B cell (primary cell): ENCODE measurements at regions not wholly inside any gene's neighbourhood (a gene's known extent, or its start where the extent isn't known, plus 50 kb on each side); places are given as distances from the start of the nearest gene placed in this dataset.
"Not testable (repeated sequence)": the region's sequence is repeated elsewhere in the genome, so short reads cannot be mapped to it uniquely, and the experiment has no call there.

Source experiments
- ATAC-seq: fragments of 200-7000 bp; cut with Tn5 transposase; one replicate; pipeline ENCODE4 v1.10.0; 2021; ENCODE audit warnings: low read depth, mild to moderate bottlenecking, moderate number of reproducible peaks, moderate library complexity
- CTCF ChIA-PET: fragments of 350-600 bp; sonication (Branson Sonifier 250); formaldehyde crosslinking; loops from one replicate; lab custom pipeline; 2021; ENCODE audit warnings: antibody characterized with exemption, inconsistent platforms; lab: Charles Lee
- POLR2A ChIA-PET: fragments of 350-600 bp; sonication (Branson Sonifier 250); formaldehyde crosslinking; loops from one replicate; lab custom pipeline; 2021; ENCODE audit warnings: antibody characterized with exemption; lab: Charles Lee
- DNase-seq: peaks from one replicate; pipeline ENCODE4 v3.0.0; 2013
- H2AFZ ChIP-seq: 2 replicates; pipeline ENCODE4 v1.6.1; 2012; ENCODE audit warnings: mild to moderate bottlenecking, low read depth, low read length; ENCODE audit not compliant: insufficient read depth, poor library complexity, severe bottlenecking
- H3K27ac ChIP-seq, 2 donors: 1 replicate in 1 of 2; 2 replicates in 1 of 2; pipeline ENCODE4 v1.5.1; 2012 to 2013; ENCODE audit warnings: low read length in 2 of 2, mild to moderate bottlenecking in 2 of 2, moderate library complexity in 1 of 2
- H3K27me3 ChIP-seq, 4 experiments: fragments of 200-600 bp in 1 of 4; sonication (generic) in 1 of 4; replicated peaks in 1 of 4; 1 replicate in 2 of 4; 2 replicates in 2 of 4; pipeline versions ENCODE4 v1.6.1 to v1.7.0; 2013 to 2016; ENCODE audit warnings: low read length in 3 of 4, mild to moderate bottlenecking in 2 of 4, mixed read lengths in 1 of 4, moderate library complexity in 1 of 4; ENCODE audit not compliant: insufficient read depth in 4 of 4, control insufficient read depth in 3 of 4; ENCODE audit errors: control extremely low read depth in 1 of 4
- H3K36me3 ChIP-seq, 2 experiments: replicated peaks in 1 of 2; 1 replicate in 1 of 2; 2 replicates in 1 of 2; pipeline versions ENCODE4 v1.6.1 to v1.7.1; 2013; ENCODE audit warnings: low read length in 1 of 2; ENCODE audit not compliant: insufficient read depth in 2 of 2, control insufficient read depth in 1 of 2; ENCODE audit errors: control extremely low read depth in 1 of 2, extremely low read depth in 1 of 2
- H3K4me1 ChIP-seq, 2 donors: fragments of 200-600 bp in 1 of 2; sonication (generic) in 1 of 2; 1 replicate in 1 of 2; 2 replicates in 1 of 2; pipeline versions ENCODE4 v1.5.1 to v1.6.1; 2013 to 2017; ENCODE audit warnings: low read length in 2 of 2; ENCODE audit not compliant: control insufficient read depth in 2 of 2, insufficient read depth in 2 of 2
- H3K4me2 ChIP-seq: replicated peaks from 2 replicates; pipeline ENCODE3; 2012; ENCODE audit warnings: mild to moderate bottlenecking, low read depth, low read length; ENCODE audit not compliant: poor library complexity, severe bottlenecking
- H3K4me3 ChIP-seq, 5 experiments: fragments of 200-600 bp in 1 of 5; sonication (generic) in 1 of 5; 1 replicate in 3 of 5; 2 replicates in 2 of 5; pipeline versions ENCODE4 v1.5.1 to v1.7.0; 2011 to 2016; ENCODE audit warnings: low read length in 4 of 5, mild to moderate bottlenecking in 4 of 5, low read depth in 2 of 5, control low read depth in 1 of 5, moderate library complexity in 1 of 5; ENCODE audit not compliant: insufficient read depth in 1 of 5; ENCODE audit errors: control extremely low read depth in 1 of 5, extremely low read depth in 1 of 5
- H3K79me2 ChIP-seq: fragments of 200-600 bp; sonication (generic); one replicate; pipeline ENCODE4 v1.6.0; 2016; ENCODE audit warnings: low read length; ENCODE audit not compliant: control insufficient read depth, insufficient read depth
- H3K9ac ChIP-seq: fragments of 200-600 bp; sonication (generic); 2 replicates; pipeline ENCODE4 v1.6.1; 2017; ENCODE audit warnings: mild to moderate bottlenecking, low read length, moderate library complexity
- H3K9me3 ChIP-seq, 3 donors: one replicate each; pipeline versions ENCODE4 v1.6.1 to v1.7.1; 2013; ENCODE audit warnings: low read length in 2 of 3; ENCODE audit not compliant: control insufficient read depth in 2 of 3, insufficient read depth in 1 of 3; ENCODE audit errors: control extremely low read depth in 1 of 3
- H4K20me1 ChIP-seq: 2 replicates; pipeline ENCODE4 v1.6.0; 2012; ENCODE audit warnings: mild to moderate bottlenecking, low read length; ENCODE audit not compliant: insufficient read depth, control insufficient read depth, poor library complexity, severe bottlenecking
- H3K27ac Mint-ChIP-seq: one replicate; pipeline ENCODE4 v1.8.0; 2021; ENCODE audit warnings: mixed read lengths
- H3K27me3 Mint-ChIP-seq: one replicate; pipeline ENCODE4 v1.8.0; 2021; ENCODE audit warnings: mixed read lengths
- H3K4me1 Mint-ChIP-seq: one replicate; pipeline ENCODE4 v1.8.0; 2021; ENCODE audit warnings: mixed read lengths
- H3K4me3 Mint-ChIP-seq: one replicate; pipeline ENCODE4 v1.8.0; 2021; ENCODE audit warnings: mixed read lengths
- H3K9me3 Mint-ChIP-seq: one replicate; pipeline ENCODE4 v1.8.0; 2022; ENCODE audit warnings: mixed read lengths; ENCODE audit not compliant: insufficient read depth
- EZH2 ChIP-seq: IDR thresholded peaks from 2 replicates; pipeline ENCODE4 v1.6.1; 2012; ENCODE audit warnings: borderline replicate concordance, low read depth, mild to moderate bottlenecking, moderate library complexity, low read length; ENCODE audit not compliant: insufficient read depth, poor library complexity, severe bottlenecking
- WGBS: methylation state at CpG from one replicate; pipeline ENCODE4 v1.1.5; 2013; ENCODE audit warnings: missing lambda C conversion rate; ENCODE audit not compliant: insufficient coverage; 5-methylcytosine and 5-hydroxymethylcytosine counted together
- intact Hi-C: fragments of 100-400 bp; cut with micrococcal nuclease; formaldehyde crosslinking; loops from one replicate; pipeline ENCODE4 v1.10.0; 2022
- TF ChIP-seq, protein P1 (sequence below): fragments of 200-600 bp; IDR thresholded peaks from one replicate; pipeline ENCODE4 v1.8.0; 2022; ENCODE audit warnings: antibody characterized with exemption, mild to moderate bottlenecking

DNA sequence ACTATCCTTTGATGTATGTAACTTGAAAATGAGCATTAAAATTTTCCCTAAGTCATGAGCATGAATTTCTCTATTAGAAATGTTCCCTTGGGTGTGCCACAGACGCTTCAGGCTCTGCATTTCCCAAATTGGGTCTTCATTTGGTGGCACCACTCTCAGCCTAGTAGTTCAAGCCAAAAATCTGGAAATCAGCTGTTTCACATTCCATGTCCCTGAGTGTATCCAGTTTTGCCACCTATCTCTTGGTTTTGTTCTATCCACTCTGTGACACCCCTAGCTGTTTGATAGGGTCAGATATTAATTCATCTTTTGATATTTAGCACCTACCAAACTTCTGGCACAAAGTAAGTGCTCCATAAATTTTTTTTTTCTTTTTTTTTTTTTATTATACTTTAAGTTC lies 89.5 kb upstream of the DPH5 start:
- 89% methylated on average over 1 of the region's 1 CpG for WGBS
- Mint-ChIP-seq H3K4me1 (peaks cover 32% of the 10 kb centered on the region), H3K9me3 (no peaks in the 10 kb centered on the region), H3K27ac (peak overlapping the region; percentile 10), H3K4me3 (no peak overlapping the region), H3K27me3 (no peaks in the 10 kb centered on the region)
- ChIA-PET CTCF (interaction anchor here (1.3 to 3.4 kb wide), 3 partner anchors 11 to 123 kb away, joined by 3 to 11 read pairs (median 10); no protein-coding TSS in a partner anchor), POLR2A (interaction anchor here (0.6 to 0.7 kb wide), 2 partner anchors 14 to 207 kb away, joined by 3 read pairs; no protein-coding TSS in a partner anchor)
- Histone ChIP-seq H3K4me1 (peaks cover 22 to 25% of the 10 kb centered on the region in 2 donors), H3K9me3 (peaks cover 0 to 1% (median 0%) of the 10 kb centered on the region in 3 donors), H3K36me3 (no peaks in the 10 kb centered on the region), H2AFZ (no peak overlapping the region), H3K9ac (no peak overlapping the region), H3K4me2 (no peak overlapping the region), H3K27me3 (no peaks in the 10 kb centered on the region), H3K4me3 (no peak overlapping the region), H3K27ac (no peak overlapping the region), H4K20me1 (no peaks in the 10 kb centered on the region), H3K79me2 (no peaks in the 10 kb centered on the region)
- intact Hi-C loops: no loop called here
- no peak for TF ChIP-seq EZH2
- TF ChIP-seq, protein P1, sequence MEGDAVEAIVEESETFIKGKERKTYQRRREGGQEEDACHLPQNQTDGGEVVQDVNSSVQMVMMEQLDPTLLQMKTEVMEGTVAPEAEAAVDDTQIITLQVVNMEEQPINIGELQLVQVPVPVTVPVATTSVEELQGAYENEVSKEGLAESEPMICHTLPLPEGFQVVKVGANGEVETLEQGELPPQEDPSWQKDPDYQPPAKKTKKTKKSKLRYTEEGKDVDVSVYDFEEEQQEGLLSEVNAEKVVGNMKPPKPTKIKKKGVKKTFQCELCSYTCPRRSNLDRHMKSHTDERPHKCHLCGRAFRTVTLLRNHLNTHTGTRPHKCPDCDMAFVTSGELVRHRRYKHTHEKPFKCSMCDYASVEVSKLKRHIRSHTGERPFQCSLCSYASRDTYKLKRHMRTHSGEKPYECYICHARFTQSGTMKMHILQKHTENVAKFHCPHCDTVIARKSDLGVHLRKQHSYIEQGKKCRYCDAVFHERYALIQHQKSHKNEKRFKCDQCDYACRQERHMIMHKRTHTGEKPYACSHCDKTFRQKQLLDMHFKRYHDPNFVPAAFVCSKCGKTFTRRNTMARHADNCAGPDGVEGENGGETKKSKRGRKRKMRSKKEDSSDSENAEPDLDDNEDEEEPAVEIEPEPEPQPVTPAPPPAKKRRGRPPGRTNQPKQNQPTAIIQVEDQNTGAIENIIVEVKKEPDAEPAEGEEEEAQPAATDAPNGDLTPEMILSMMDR: no peak
- DNase-seq (no peak), ATAC-seq (no peak)

DNA sequence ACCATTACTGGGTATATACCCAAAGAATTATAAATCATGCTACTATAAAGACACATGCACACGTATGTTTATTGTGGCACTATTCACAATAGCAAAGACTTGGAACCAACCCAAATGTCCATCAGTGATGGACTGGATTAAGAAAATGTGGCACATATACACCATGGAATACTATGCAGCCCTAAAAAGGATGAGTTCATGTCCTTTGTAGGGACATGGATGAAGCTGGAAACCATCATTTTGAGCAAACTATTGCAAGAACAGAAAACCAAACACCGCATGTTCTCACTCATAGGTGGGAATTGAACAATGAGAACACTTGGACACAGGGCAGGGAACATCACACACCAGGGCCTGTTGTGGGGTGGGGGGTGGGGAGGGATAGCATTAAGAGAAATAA lies 88.5 kb upstream of the DPH5 start:
- H3K4me1 ChIP-seq: peaks cover 28 to 31% of the 10 kb centered on the region in 2 donors

More for the DNA sequence above, 88.5 kb upstream of the DPH5 start:
- H3K27me3 ChIP-seq, H3K4me3 ChIP-seq, intact Hi-C loops, H3K9me3 ChIP-seq, DNase-seq, H3K9ac ChIP-seq, H3K27me3 Mint-ChIP-seq, ATAC-seq, H3K36me3 ChIP-seq, H4K20me1 ChIP-seq, H3K9me3 Mint-ChIP-seq, H2AFZ ChIP-seq, H3K4me3 Mint-ChIP-seq, H3K79me2 ChIP-seq, H3K4me2 ChIP-seq, H3K27ac ChIP-seq: not testable (repeated sequence)
- CTCF ChIA-PET: interaction anchor here (1.3 to 3.4 kb wide), 3 partner anchors 12 to 124 kb away, joined by 3 to 11 read pairs (median 10); no protein-coding TSS in a partner anchor
- H3K4me1 Mint-ChIP-seq: peaks cover 37% of the 10 kb centered on the region
- peak overlapping the region; percentile 50 for H3K27ac Mint-ChIP-seq
- no CpG with 5 or more reads among the region's 2 CpGs for WGBS
- POLR2A ChIA-PET: interaction anchor here (0.6 kb wide), 1 partner anchor 122 kb away, joined by 4 read pairs; no protein-coding TSS in a partner anchor
